ENCODE measurements at regions not wholly inside any gene's neighbourhood (a gene's known extent, or its start where the extent isn't known, plus 50 kb on each side); places are given as distances from the start of the nearest gene placed in this dataset.

GRCh38 chr2:59435635-59436034 lies 1117.8 kb downstream of the BCL11A start:
- no peak for ATAC-seq
- Mint-ChIP-seq H3K4me3 (no peak overlapping the region), H3K27me3 (ENCODE audit: low read depth) (no peaks in the 10 kb centered on the region), H3K36me3 (ENCODE audit: insufficient read depth) (no peaks in the 10 kb centered on the region), H3K9me3 (peaks cover 19% of the 10 kb centered on the region), H3K4me1 (ENCODE audit: low read depth) (no peaks in the 10 kb centered on the region)
- DNase-seq: no peak

- Mint-ChIP-seq H3K9me3 (peaks cover 25% of the 10 kb centered on the region), H3K27me3 (ENCODE audit: low read depth) (peaks cover 2% of the 10 kb centered on the region), H3K36me3 (ENCODE audit: insufficient read depth) (no peaks in the 10 kb centered on the region), H3K4me3 (no peak overlapping the region), H3K4me1 (ENCODE audit: low read depth) (no peaks in the 10 kb centered on the region)
- ATAC-seq (no peak), DNase-seq (no peak)
Observed at GRCh38 chr2:59428940-59429339, 1124.5 kb downstream of the BCL11A start.

- Mint-ChIP-seq H3K4me1 (ENCODE audit: low read depth) (no peaks in the 10 kb centered on the region), H3K9me3 (peaks cover 19% of the 10 kb centered on the region), H3K4me3 (no peak overlapping the region), H3K27me3 (ENCODE audit: low read depth) (peaks cover 2% of the 10 kb centered on the region), H3K36me3 (ENCODE audit: insufficient read depth) (no peaks in the 10 kb centered on the region)
- DNase-seq: no peak
- no peak for ATAC-seq
Observed at GRCh38 chr2:59427980-59428379, 1125.5 kb downstream of the BCL11A start.

GRCh38 chr2:59425247-59425646 lies 1128.2 kb downstream of the BCL11A start:
- DNase-seq: no peak
- ATAC-seq: no peak
- Mint-ChIP-seq H3K27me3 (ENCODE audit: low read depth) (peaks cover 2% of the 10 kb centered on the region), H3K36me3 (ENCODE audit: insufficient read depth) (no peaks in the 10 kb centered on the region), H3K9me3 (peaks cover 5% of the 10 kb centered on the region), H3K4me1 (ENCODE audit: low read depth) (no peaks in the 10 kb centered on the region), H3K4me3 (no peak overlapping the region)

- ATAC-seq (no peak), DNase-seq (no peak)
- Mint-ChIP-seq H3K4me3 (no peak overlapping the region), H3K9me3 (peaks cover 31% of the 10 kb centered on the region), H3K36me3 (ENCODE audit: insufficient read depth) (no peaks in the 10 kb centered on the region), H3K4me1 (ENCODE audit: low read depth) (no peaks in the 10 kb centered on the region), H3K27me3 (ENCODE audit: low read depth) (no peaks in the 10 kb centered on the region)
Observed at GRCh38 chr2:59413751-59414570, 1139.5 kb downstream of the BCL11A start.

- Mint-ChIP-seq H3K9me3 (peaks cover 4% of the 10 kb centered on the region), H3K4me1 (ENCODE audit: low read depth) (no peaks in the 10 kb centered on the region), H3K27me3 (ENCODE audit: low read depth) (no peaks in the 10 kb centered on the region), H3K36me3 (ENCODE audit: insufficient read depth) (no peaks in the 10 kb centered on the region), H3K4me3 (no peak overlapping the region)
- ATAC-seq (no peak), DNase-seq (no peak)
Observed at GRCh38 chr2:59399126-59399525, 1154.3 kb downstream of the BCL11A start.

GRCh38 chr2:59398081-59398480 lies 1155.4 kb downstream of the BCL11A start:
- ATAC-seq: no peak
- no peaks in the 10 kb centered on the region for H3K36me3 Mint-ChIP-seq (ENCODE audit: insufficient read depth)

GRCh38 chr2:59395119-59395518 lies 1154.0 kb upstream of the FANCL start:
- DNase-seq (no peak), ATAC-seq (no peak)
- H3K9me3 Mint-ChIP-seq: peaks cover 5% of the 10 kb centered on the region
- H3K27me3 Mint-ChIP-seq (ENCODE audit: low read depth): no peaks in the 10 kb centered on the region
- H3K36me3 Mint-ChIP-seq (ENCODE audit: insufficient read depth): no peaks in the 10 kb centered on the region
- no peak overlapping the region for H3K4me3 Mint-ChIP-seq
- no peaks in the 10 kb centered on the region for H3K4me1 Mint-ChIP-seq (ENCODE audit: low read depth)

More at GRCh38 chr2:59398081-59398480, 1155.4 kb downstream of the BCL11A start:
- Mint-ChIP-seq H3K9me3 (peaks cover 4% of the 10 kb centered on the region), H3K4me3 (no peak overlapping the region), H3K27me3 (ENCODE audit: low read depth) (no peaks in the 10 kb centered on the region), H3K4me1 (ENCODE audit: low read depth) (no peaks in the 10 kb centered on the region)
- no peak for DNase-seq

- Mint-ChIP-seq H3K36me3 (ENCODE audit: insufficient read depth) (no peaks in the 10 kb centered on the region), H3K9me3 (peaks cover 5% of the 10 kb centered on the region), H3K4me3 (no peak overlapping the region), H3K4me1 (ENCODE audit: low read depth) (no peaks in the 10 kb centered on the region), H3K27me3 (ENCODE audit: low read depth) (no peaks in the 10 kb centered on the region)
- no peak for ATAC-seq
- DNase-seq: no peak
Observed at GRCh38 chr2:59391896-59392295, 1150.8 kb upstream of the FANCL start.

- no peaks in the 10 kb centered on the region for H3K4me1 Mint-ChIP-seq (ENCODE audit: low read depth)
- ATAC-seq (no peak), DNase-seq (no peak)
- H3K36me3 Mint-ChIP-seq (ENCODE audit: insufficient read depth): no peaks in the 10 kb centered on the region
- H3K4me3 Mint-ChIP-seq: no peak overlapping the region
- H3K27me3 Mint-ChIP-seq (ENCODE audit: low read depth): no peaks in the 10 kb centered on the region
- peaks cover 5% of the 10 kb centered on the region for H3K9me3 Mint-ChIP-seq
Observed at GRCh38 chr2:59390581-59390980, 1149.5 kb upstream of the FANCL start.

- H3K4me1 Mint-ChIP-seq (ENCODE audit: low read depth): no peaks in the 10 kb centered on the region
- H3K4me3 Mint-ChIP-seq: no peak overlapping the region
- DNase-seq (no peak), ATAC-seq (no peak)
- no peaks in the 10 kb centered on the region for H3K36me3 Mint-ChIP-seq (ENCODE audit: insufficient read depth)
- no peaks in the 10 kb centered on the region for H3K27me3 Mint-ChIP-seq (ENCODE audit: low read depth)
- peaks cover 5% of the 10 kb centered on the region for H3K9me3 Mint-ChIP-seq
Observed at GRCh38 chr2:59389240-59389639, 1148.1 kb upstream of the FANCL start.

GRCh38 chr2:59385971-59386370 lies 1144.8 kb upstream of the FANCL start:
- Mint-ChIP-seq H3K27me3 (ENCODE audit: low read depth) (no peaks in the 10 kb centered on the region), H3K4me1 (ENCODE audit: low read depth) (no peaks in the 10 kb centered on the region), H3K4me3 (no peak overlapping the region), H3K36me3 (ENCODE audit: insufficient read depth) (no peaks in the 10 kb centered on the region), H3K9me3 (no peaks in the 10 kb centered on the region)
- ATAC-seq (no peak), DNase-seq (no peak)

GRCh38 chr2:59383473-59383872 lies 1142.3 kb upstream of the FANCL start:
- ATAC-seq (no peak), DNase-seq (no peak)
- no peaks in the 10 kb centered on the region for H3K4me1 Mint-ChIP-seq (ENCODE audit: low read depth)
- peaks cover 11% of the 10 kb centered on the region for H3K9me3 Mint-ChIP-seq
- no peaks in the 10 kb centered on the region for H3K36me3 Mint-ChIP-seq (ENCODE audit: insufficient read depth)
- no peak overlapping the region for H3K4me3 Mint-ChIP-seq
- H3K27me3 Mint-ChIP-seq (ENCODE audit: low read depth): no peaks in the 10 kb centered on the region

- Mint-ChIP-seq H3K36me3 (ENCODE audit: insufficient read depth) (no peaks in the 10 kb centered on the region), H3K27me3 (ENCODE audit: low read depth) (no peaks in the 10 kb centered on the region)
- no peak for ATAC-seq
Observed at GRCh38 chr2:59378127-59378526, 1137.0 kb upstream of the FANCL start.

GRCh38 chr2:59366288-59366687 lies 1125.2 kb upstream of the FANCL start:
- Mint-ChIP-seq H3K4me3 (no peak overlapping the region), H3K27me3 (ENCODE audit: low read depth) (no peaks in the 10 kb centered on the region), H3K4me1 (ENCODE audit: low read depth) (no peaks in the 10 kb centered on the region), H3K36me3 (ENCODE audit: insufficient read depth) (no peaks in the 10 kb centered on the region), H3K9me3 (no peaks in the 10 kb centered on the region)
- DNase-seq (no peak), ATAC-seq (no peak)

More at GRCh38 chr2:59378127-59378526, 1137.0 kb upstream of the FANCL start:
- DNase-seq: no peak
- Mint-ChIP-seq H3K4me1 (ENCODE audit: low read depth) (no peaks in the 10 kb centered on the region), H3K4me3 (no peak overlapping the region), H3K9me3 (peaks cover 12% of the 10 kb centered on the region)

Data from activated T-cell treated with anti-CD3 and anti-CD28 coated beads, Interleukin-2, amount 50 U/mL, for 4 hours (primary cell).